Thyroid gland (tissue), 1 donor: ENCODE measurements at regions not wholly inside any gene's neighbourhood (a gene's known extent, or its start where the extent isn't known, plus 50 kb on each side); places are given as distances from the start of the nearest gene placed in this dataset. TPM values are rescaled to one million over a fixed set of nuclear protein-coding genes. Genes with fewer than 3 reads are reported as not detected.

Experiments used
- small RNA-seq: library from RNA; depleted of rRNA; stranded (forward); fragments of <200 nt; gene quantifications from one replicate; pipeline ENCODE3, GENCODE V24; 2016

Small RNA genes in the stretch of these regions (small RNA-seq; reads per million reads assigned to genes)
- not detected for gene RNU6-617P
